H4 (cell line): ENCODE measurements at regions not wholly inside any gene's neighbourhood (a gene's known extent, or its start where the extent isn't known, plus 50 kb on each side); places are given as distances from the start of the nearest gene placed in this dataset.

Experiments
- DNase-seq: peaks from one replicate; pipeline ENCODE4 v3.0.0-alpha.2; 2015; ENCODE audit warnings: low spot score

- peak; percentile 51 for DNase-seq
Observed at GRCh38 chr7:12456506-12456905, 52.8 kb upstream of the VWDE start.

- DNase-seq: peak; percentile 67
Observed at GRCh38 chr7:12458520-12459131, 55.0 kb upstream of the VWDE start.

- DNase-seq: no peak
Observed at GRCh38 chr7:12467837-12468236, 64.2 kb upstream of the VWDE start.

- no peak for DNase-seq
Observed at GRCh38 chr7:12469568-12469967, 65.9 kb upstream of the VWDE start.

GRCh38 chr7:12470930-12471329 is 67.3 kb upstream of the VWDE start:
- no peak for DNase-seq

- no peak for DNase-seq
Observed at GRCh38 chr7:12474035-12474434, 70.4 kb upstream of the VWDE start.

GRCh38 chr7:12475362-12476063 is 71.8 kb upstream of the VWDE start:
- peak; percentile 71 for DNase-seq

- no peak for DNase-seq
Observed at GRCh38 chr7:12477620-12478019, 74.0 kb upstream of the VWDE start.

GRCh38 chr7:12481722-12482121 is 78.1 kb upstream of the VWDE start:
- DNase-seq: peak; percentile 39

GRCh38 chr7:12485845-12486244 is 82.2 kb upstream of the VWDE start:
- DNase-seq: no peak

GRCh38 chr7:12488341-12488740 is 82.2 kb upstream of the SCIN start:
- DNase-seq: no peak

GRCh38 chr7:12490107-12490688 is 80.3 kb upstream of the SCIN start:
- DNase-seq: peak; percentile 86

- no peak for DNase-seq
Observed at GRCh38 chr7:12490940-12491339, 79.6 kb upstream of the SCIN start.

- DNase-seq: no peak
Observed at GRCh38 chr7:12491526-12491925, 79.0 kb upstream of the SCIN start.

GRCh38 chr7:12493407-12493806 is 77.1 kb upstream of the SCIN start:
- DNase-seq: no peak

- no peak for DNase-seq
Observed at GRCh38 chr7:12493863-12494686, 76.4 kb upstream of the SCIN start.

GRCh38 chr7:12494687-12495024 is 75.9 kb upstream of the SCIN start:
- DNase-seq: no peak

- DNase-seq: peak; percentile 49
Observed at GRCh38 chr7:12496901-12497674, 73.4 kb upstream of the SCIN start.

- DNase-seq: no peak
Observed at GRCh38 chr7:12504149-12504548, 66.4 kb upstream of the SCIN start.

- DNase-seq: no peak
Observed at GRCh38 chr7:12508005-12508404, 62.5 kb upstream of the SCIN start.

- no peak for DNase-seq
Observed at GRCh38 chr7:12508554-12508953, 62.0 kb upstream of the SCIN start.

- no peak for DNase-seq
Observed at GRCh38 chr7:12517451-12517850, 53.1 kb upstream of the SCIN start.
